ENCODE measurements at regions not wholly inside any gene's neighbourhood (a gene's known extent, or its start where the extent isn't known, plus 50 kb on each side); places are given as distances from the start of the nearest gene placed in this dataset.

- H3K36me3 ChIP-seq: no peaks in the 10 kb centered on the region
- no peaks in the 10 kb centered on the region for H3K27me3 ChIP-seq
- H3K9me3 ChIP-seq: no peaks in the 10 kb centered on the region
- no peak overlapping the region for H3K4me3 ChIP-seq
- TF ChIP-seq POLR2A (IDR thresholded peaks at IDR 0.05) (no peak), POLR2AphosphoS5 (IDR thresholded peaks at IDR 0.05) (no peak)
- DNase-seq (no peak), ATAC-seq (ENCODE audit: low FRiP score in 2 of 2) (no peak)
- WGBS, 2 donors: 15 to 21% methylated on average over 2 of the region's 2 CpGs
- H3K27ac ChIP-seq: no peak overlapping the region
- H3K4me1 ChIP-seq: no peaks in the 10 kb centered on the region
These were observed 118.7 kb downstream of the ZIC3 start for GRCh38 chrX:137684591-137684990.

GRCh38 chrX:137695417-137695816, 129.5 kb downstream of the ZIC3 start:
- TF ChIP-seq POLR2A (IDR thresholded peaks at IDR 0.05) (no peak), POLR2AphosphoS5 (IDR thresholded peaks at IDR 0.05) (no peak), EP300 (IDR thresholded peaks at IDR 0.05) (no peak)
- TF ChIP-seq, protein P1, sequence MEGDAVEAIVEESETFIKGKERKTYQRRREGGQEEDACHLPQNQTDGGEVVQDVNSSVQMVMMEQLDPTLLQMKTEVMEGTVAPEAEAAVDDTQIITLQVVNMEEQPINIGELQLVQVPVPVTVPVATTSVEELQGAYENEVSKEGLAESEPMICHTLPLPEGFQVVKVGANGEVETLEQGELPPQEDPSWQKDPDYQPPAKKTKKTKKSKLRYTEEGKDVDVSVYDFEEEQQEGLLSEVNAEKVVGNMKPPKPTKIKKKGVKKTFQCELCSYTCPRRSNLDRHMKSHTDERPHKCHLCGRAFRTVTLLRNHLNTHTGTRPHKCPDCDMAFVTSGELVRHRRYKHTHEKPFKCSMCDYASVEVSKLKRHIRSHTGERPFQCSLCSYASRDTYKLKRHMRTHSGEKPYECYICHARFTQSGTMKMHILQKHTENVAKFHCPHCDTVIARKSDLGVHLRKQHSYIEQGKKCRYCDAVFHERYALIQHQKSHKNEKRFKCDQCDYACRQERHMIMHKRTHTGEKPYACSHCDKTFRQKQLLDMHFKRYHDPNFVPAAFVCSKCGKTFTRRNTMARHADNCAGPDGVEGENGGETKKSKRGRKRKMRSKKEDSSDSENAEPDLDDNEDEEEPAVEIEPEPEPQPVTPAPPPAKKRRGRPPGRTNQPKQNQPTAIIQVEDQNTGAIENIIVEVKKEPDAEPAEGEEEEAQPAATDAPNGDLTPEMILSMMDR (IDR thresholded peaks at IDR 0.05): no peak
- ATAC-seq (ENCODE audit: low FRiP score in 2 of 2) (no peak), DNase-seq (no peak)
- Histone ChIP-seq H3K27me3 (no peaks in the 10 kb centered on the region), H3K4me3 (no peak overlapping the region), H3K36me3 (no peaks in the 10 kb centered on the region), H3K27ac (no peak overlapping the region), H3K4me1 (no peaks in the 10 kb centered on the region), H3K9me3 (no peaks in the 10 kb centered on the region)

- Histone ChIP-seq H3K4me1 (no peaks in the 10 kb centered on the region), H3K36me3 (no peaks in the 10 kb centered on the region), H3K27ac (no peak overlapping the region), H3K27me3 (no peaks in the 10 kb centered on the region), H3K9me3 (no peaks in the 10 kb centered on the region), H3K4me3 (no peak overlapping the region)
- no peak for TF ChIP-seq POLR2A (IDR thresholded peaks at IDR 0.05)
- ATAC-seq (ENCODE audit: low FRiP score in 2 of 2): no peak
- no peak for DNase-seq
These were observed 141.4 kb downstream of the ZIC3 start for GRCh38 chrX:137707348-137707747.

GRCh38 chrX:137742846-137743245, 176.9 kb downstream of the ZIC3 start:
- H3K9me3 ChIP-seq: no peaks in the 10 kb centered on the region
- ATAC-seq (ENCODE audit: low FRiP score in 2 of 2) (no peak), DNase-seq (no peak)
- no peak overlapping the region for H3K27ac ChIP-seq
- no peak overlapping the region for H3K4me3 ChIP-seq
- H3K4me1 ChIP-seq: no peaks in the 10 kb centered on the region
- TF ChIP-seq, protein P1 (IDR thresholded peaks at IDR 0.05): no peak
- TF ChIP-seq POLR2A (IDR thresholded peaks at IDR 0.05) (no peak), POLR2AphosphoS5 (IDR thresholded peaks at IDR 0.05) (no peak), EP300 (IDR thresholded peaks at IDR 0.05) (no peak)
- H3K36me3 ChIP-seq: no peaks in the 10 kb centered on the region
- H3K27me3 ChIP-seq: no peaks in the 10 kb centered on the region
- WGBS, 2 donors: 54 to 81% methylated on average over 3 of the region's 3 CpGs

DNA sequence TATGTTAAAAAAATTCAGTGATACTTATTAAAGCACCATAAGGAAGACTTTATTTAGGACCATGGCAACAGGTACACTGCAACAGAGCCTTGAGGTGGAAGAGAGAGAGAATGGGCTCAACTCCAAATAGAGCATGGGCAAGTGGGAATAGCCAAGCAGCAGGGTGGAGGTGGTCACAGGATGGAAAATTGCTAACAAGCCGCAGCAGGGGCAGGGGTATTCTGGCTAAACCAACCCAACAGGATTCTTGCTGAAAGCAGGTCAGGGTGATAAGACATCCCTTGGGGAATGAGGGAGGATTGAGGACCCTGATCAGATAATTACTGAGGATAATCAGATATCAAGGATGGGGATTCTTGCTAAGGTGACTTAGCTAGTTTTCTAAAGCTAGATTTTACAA, 177.5 kb downstream of the ZIC3 start:
- Histone ChIP-seq H3K4me1 (no peaks in the 10 kb centered on the region), H3K27ac (no peak overlapping the region), H3K36me3 (no peaks in the 10 kb centered on the region), H3K27me3 (no peaks in the 10 kb centered on the region), H3K4me3 (no peak overlapping the region), H3K9me3 (no peaks in the 10 kb centered on the region)
- TF ChIP-seq POLR2AphosphoS5 (IDR thresholded peaks at IDR 0.05): no peak
- TF ChIP-seq, protein P1 (IDR thresholded peaks at IDR 0.05): no peak
- no peak for TF ChIP-seq POLR2A (IDR thresholded peaks at IDR 0.05)
- no peak for TF ChIP-seq EP300 (IDR thresholded peaks at IDR 0.05)
- no peak for DNase-seq
- 83% methylated on average over 1 of the region's 1 CpG; no CpG with 5 or more reads in 1 of the 2 donors for WGBS, 2 donors
- ATAC-seq (ENCODE audit: low FRiP score in 2 of 2): no peak

DNA sequence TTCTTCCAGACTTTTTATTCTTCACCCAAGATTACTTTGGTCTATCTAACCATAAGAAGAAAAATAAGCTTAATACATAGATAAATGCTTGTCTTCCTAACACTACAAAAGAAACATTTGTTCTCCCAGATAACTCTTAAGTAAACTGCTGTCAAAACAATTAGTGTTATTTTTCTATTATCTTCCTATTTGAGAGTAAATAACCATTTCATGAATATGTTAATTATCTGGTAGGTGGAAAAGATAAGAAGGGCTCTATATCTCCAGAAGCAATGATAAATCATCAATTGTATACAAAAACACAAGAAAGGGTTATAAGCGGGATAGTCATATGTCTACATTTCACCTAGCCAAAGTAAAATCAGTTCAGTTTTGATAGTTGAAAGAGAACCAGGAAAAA, 180.4 kb downstream of the ZIC3 start:
- no peak for ATAC-seq (ENCODE audit: low FRiP score in 2 of 2)
- Histone ChIP-seq H3K27me3 (no peaks in the 10 kb centered on the region), H3K4me1 (no peaks in the 10 kb centered on the region), H3K27ac (no peak overlapping the region), H3K36me3 (no peaks in the 10 kb centered on the region), H3K9me3 (no peaks in the 10 kb centered on the region), H3K4me3 (no peak overlapping the region)
- no peak for DNase-seq
- TF ChIP-seq EP300 (IDR thresholded peaks at IDR 0.05): no peak
- WGBS, 2 donors: 59 to 74% methylated on average over 1 of the region's 1 CpG
